GM12872 (cell line): ENCODE measurements at regions not wholly inside any gene's neighbourhood (a gene's known extent, or its start where the extent isn't known, plus 50 kb on each side); places are given as distances from the start of the nearest gene placed in this dataset.

Source experiments
- TF ChIP-seq, protein P1 (sequence below): IDR thresholded peaks from 3 replicates; pipeline ENCODE4 v1.5.1; 2011; ENCODE audit warnings: low read depth, mild to moderate bottlenecking, low read length, moderate library complexity; ENCODE audit not compliant: insufficient read depth

DNA sequence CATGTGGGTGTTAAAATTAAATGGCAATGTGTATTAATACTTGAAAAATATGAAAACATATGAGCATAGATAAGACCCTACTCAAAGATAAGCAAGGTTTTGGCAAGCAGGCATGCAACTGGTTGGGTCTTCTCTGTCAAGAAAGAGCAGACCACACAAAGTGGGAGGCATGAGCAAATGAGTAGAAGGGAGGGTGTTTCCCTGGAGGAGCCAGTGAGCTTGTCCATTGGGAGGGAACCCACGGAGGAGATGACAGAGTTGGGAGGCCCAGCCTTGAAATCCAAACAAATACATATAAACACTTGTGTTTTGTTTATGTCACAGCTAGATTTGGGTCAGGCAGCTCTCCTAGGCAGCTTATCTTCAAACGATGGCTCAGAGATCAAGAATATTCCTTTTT, 134.5 kb upstream of the CXCL12 start:
- TF ChIP-seq, protein P1, sequence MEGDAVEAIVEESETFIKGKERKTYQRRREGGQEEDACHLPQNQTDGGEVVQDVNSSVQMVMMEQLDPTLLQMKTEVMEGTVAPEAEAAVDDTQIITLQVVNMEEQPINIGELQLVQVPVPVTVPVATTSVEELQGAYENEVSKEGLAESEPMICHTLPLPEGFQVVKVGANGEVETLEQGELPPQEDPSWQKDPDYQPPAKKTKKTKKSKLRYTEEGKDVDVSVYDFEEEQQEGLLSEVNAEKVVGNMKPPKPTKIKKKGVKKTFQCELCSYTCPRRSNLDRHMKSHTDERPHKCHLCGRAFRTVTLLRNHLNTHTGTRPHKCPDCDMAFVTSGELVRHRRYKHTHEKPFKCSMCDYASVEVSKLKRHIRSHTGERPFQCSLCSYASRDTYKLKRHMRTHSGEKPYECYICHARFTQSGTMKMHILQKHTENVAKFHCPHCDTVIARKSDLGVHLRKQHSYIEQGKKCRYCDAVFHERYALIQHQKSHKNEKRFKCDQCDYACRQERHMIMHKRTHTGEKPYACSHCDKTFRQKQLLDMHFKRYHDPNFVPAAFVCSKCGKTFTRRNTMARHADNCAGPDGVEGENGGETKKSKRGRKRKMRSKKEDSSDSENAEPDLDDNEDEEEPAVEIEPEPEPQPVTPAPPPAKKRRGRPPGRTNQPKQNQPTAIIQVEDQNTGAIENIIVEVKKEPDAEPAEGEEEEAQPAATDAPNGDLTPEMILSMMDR = no peak

DNA sequence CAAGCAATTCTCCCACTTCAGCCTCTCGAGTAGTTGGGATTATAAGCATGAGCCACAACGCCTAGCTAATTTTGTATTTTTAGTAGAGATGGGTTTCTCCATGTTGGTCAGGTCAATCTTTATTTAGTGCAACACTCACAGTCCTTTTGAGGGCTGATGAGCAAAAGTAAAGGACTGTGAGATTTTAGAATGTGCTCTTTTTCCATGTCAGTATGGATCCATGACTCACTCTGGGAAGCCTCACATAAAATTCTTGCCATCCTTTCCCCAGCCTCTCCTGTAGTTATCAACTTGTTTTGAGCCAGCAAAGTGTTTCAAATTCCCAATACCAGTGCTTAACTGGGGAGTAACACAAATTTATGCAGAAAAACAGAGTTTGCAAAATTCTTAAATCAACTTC, 135.8 kb upstream of the CXCL12 start:
- TF ChIP-seq, protein P1 = no peak

DNA sequence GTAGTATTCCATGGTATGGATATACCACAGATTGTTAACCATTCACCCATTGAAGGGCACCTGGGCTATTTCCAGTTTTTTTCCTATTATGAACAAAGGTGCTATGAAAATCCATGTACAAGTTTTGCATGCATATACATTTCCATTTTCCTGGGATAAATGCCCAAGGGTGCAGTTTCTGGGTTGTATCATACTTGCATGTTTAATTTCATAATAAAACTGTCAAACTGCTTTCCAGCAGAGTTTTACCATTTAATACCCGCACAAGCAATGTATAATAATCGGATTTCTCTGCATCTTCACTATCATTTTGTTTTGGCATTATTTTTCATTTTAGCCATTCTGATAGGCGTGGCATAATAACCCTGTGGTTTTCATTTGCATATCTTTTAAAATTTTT, 154.3 kb upstream of the CXCL12 start:
- TF ChIP-seq, protein P1 = no peak

DNA sequence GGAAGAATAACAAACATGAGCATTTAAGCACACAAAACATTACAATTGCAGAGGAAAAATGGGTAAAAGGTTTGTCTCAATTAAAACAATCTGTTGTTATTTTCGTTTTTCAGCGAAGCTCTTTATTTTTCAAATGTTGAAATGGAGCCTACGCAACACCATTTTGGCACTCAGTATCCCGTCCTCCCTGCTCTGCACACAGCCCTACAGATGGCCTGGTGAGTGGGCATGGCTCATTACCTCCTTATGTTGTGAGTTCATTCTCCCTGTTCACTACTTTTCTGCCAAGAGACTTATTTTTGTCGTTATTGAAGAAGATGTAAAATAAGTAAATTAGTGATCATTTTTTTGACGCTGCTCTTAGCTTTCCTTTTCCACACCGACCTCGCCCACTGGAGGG, 167.8 kb upstream of the CXCL12 start:
- TF ChIP-seq, protein P1 = no peak

DNA sequence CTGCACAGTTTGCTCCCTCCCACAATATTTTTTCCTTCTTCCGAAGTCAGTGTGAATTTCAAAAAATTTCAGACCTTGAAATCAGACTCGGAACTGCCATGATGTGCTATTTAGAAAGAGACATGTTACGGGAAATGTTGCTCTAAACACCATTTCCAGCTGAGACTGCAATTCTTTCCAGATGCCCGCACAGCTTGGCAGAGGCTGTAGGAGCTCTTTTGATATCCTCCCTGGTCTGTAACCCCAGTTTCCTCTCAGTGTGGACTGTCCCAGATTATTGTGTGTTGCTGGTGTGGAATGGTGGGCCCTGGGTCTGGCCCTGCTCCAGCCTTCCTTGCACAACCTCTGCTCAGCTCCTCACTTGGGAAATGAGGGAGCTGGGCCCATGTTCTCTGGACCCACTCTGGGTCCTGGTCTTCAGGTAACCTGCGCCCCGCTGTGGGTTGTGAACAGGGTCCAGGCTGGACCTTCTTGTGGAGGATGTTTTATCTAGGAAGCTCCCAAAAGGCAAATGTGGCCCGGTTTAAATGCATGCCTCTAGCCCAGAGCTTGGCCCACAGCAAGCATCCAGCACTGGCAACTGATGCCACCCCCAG, 172.8 kb upstream of the CXCL12 start:
- TF ChIP-seq, protein P1 = no peak

DNA sequence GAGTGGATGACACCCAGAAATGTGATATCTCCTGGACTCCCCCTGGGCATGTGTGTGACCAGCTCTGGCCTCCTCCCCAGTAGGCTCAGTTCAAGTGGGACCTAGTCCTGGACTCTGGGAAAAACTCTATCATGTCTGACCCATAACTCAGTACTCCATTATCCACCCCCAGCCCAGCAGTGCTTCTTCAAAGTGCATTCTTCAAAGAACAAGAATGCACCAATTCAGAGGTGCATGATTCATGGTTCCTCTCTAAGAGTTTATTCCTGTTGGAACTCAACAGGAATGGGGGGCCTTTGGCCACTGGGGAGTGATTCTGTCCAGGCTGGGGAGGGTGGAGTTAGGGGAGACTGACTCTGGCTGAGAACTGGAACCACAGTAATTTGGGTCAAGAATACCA, 173.6 kb upstream of the CXCL12 start:
- TF ChIP-seq, protein P1 = no peak

DNA sequence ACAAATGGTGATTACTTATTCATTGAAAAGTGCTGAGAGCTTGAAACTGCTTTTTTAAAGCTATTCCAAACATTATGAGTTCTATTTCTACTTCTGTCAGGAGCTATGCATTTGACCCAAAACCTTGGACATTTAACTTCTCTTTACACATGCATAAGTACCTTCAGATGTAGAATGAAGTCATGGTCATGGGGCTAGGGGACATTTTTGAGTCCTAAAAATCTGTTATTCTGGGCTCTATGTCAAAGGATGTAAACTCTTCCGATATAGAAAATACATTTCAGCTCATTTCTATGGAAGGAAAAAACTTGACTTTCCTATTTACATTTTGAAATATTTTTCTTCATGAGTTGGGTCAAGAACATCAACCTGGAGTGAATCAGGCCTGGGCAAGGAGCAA, 179.5 kb upstream of the CXCL12 start:
- TF ChIP-seq, protein P1 = no peak

DNA sequence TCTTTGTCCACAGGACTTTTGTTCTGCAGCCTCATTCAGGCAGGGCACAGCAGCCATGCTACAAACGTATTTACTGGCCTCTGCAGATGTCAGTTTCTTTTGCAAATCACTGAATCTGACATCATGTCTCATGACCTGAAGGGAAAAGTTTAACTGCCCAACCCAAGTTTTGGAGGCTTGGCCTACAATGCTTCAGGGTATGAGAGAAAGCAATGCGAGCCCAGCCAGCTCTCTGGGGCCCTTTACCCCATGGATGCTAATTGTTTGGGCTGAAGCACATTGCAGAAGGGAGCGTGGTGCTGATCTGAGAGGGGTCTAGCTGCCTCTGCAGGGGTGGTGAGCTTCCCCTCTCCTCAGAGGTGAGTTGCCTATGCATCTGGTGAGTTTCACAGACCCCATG, 179.9 kb upstream of the CXCL12 start:
- TF ChIP-seq, protein P1 = no peak
